ENCODE measurements at regions not wholly inside any gene's neighbourhood (a gene's known extent, or its start where the extent isn't known, plus 50 kb on each side); places are given as distances from the start of the nearest gene placed in this dataset.

- no peak overlapping the region for H3K27ac ChIP-seq (ENCODE audit: insufficient read depth, low read length)
- no peak overlapping the region for H3K56ac ChIP-seq (ENCODE audit: extremely low read depth, insufficient read depth, low read length)
- no peak overlapping the region for H3K9ac ChIP-seq (ENCODE audit: low read depth, low read length)
- H2BK5ac ChIP-seq (ENCODE audit: low read depth, low read length, poor library complexity, severe bottlenecking) = no peak overlapping the region
- H4K91ac ChIP-seq (ENCODE audit: insufficient read depth, low read depth, low read length) = no peak overlapping the region
- dilution Hi-C loops (cut with HindIII; ENCODE audit: low sequenced_read_pairs, unreplicated experiment) = no loop called here
- H2BK120ac ChIP-seq (ENCODE audit: low read depth, low read length) = no peak overlapping the region
- ATAC-seq (ENCODE audit: low read depth) = no peak
- no peaks in the 10 kb centered on the region for H3K79me1 ChIP-seq (ENCODE audit: low read depth in 1 of 2, low read length in 2 of 2)
- H3K18ac ChIP-seq (ENCODE audit: low read depth, low read length) = no peak overlapping the region
- no TSS peak for BruUV-seq (replicated peaks)
- ChIA-PET CTCF (no interaction called here), POLR2A (ENCODE audit: unreplicated experiment) (no interaction called here)
- no peak for DNase-seq
- intact Hi-C loops (cut with micrococcal nuclease) = no loop called here
- H3K27me3 ChIP-seq (ENCODE audit: control insufficient read depth, insufficient read depth, low read length) = no peaks in the 10 kb centered on the region
- WGBS, 2 experiments (ENCODE audit: extremely low coverage in 2 of 2, insufficient read length in 1 of 2) = no CpG with 5 or more reads among the region's 1 CpG
- no peak overlapping the region for H3K23ac ChIP-seq (ENCODE audit: low read depth, low read length)
- TF ChIP-seq CHD1 (IDR thresholded peaks at IDR 0.05; ENCODE audit: low read depth, low read length) (no peak), MAFK (IDR thresholded peaks at IDR 0.05; ENCODE audit: low read depth, low read length) (no peak), RAD21 (IDR thresholded peaks at IDR 0.05; ENCODE audit: low read length) (no peak), MAZ (IDR thresholded peaks at IDR 0.05; ENCODE audit: borderline replicate concordance, low read depth, low read length) (no peak), SMC3 (IDR thresholded peaks at IDR 0.05; ENCODE audit: low read depth, low read length) (no peak), RFX5 (IDR thresholded peaks at IDR 0.05; ENCODE audit: low read depth, low read length) (no peak), ELK1 (IDR thresholded peaks at IDR 0.05; ENCODE audit: borderline replicate concordance, low read depth, low read length) (no peak), CEBPB (IDR thresholded peaks at IDR 0.05; ENCODE audit: low read depth, low read length) (no peak), NFE2L2 (IDR thresholded peaks at IDR 0.05; ENCODE audit: low read depth, low read length) (no peak), MXI1 (IDR thresholded peaks at IDR 0.05; ENCODE audit: borderline replicate concordance, low read depth, low read length) (no peak), POLR2A (IDR thresholded peaks at IDR 0.05; ENCODE audit: low read depth, low read length) (no peak), FOS (IDR thresholded peaks at IDR 0.05; ENCODE audit: low read depth, low read length) (no peak), CTCF (conservative IDR thresholded peaks at IDR 0.05; ENCODE audit: low read depth, low read length) (no peak), BHLHE40 (IDR thresholded peaks at IDR 0.05; ENCODE audit: low read depth, low read length) (no peak), RCOR1 (IDR thresholded peaks at IDR 0.05; ENCODE audit: insufficient replicate concordance, low read length) (no peak)
- TF ChIP-seq, protein P1, sequence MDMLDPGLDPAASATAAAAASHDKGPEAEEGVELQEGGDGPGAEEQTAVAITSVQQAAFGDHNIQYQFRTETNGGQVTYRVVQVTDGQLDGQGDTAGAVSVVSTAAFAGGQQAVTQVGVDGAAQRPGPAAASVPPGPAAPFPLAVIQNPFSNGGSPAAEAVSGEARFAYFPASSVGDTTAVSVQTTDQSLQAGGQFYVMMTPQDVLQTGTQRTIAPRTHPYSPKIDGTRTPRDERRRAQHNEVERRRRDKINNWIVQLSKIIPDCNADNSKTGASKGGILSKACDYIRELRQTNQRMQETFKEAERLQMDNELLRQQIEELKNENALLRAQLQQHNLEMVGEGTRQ (IDR thresholded peaks at IDR 0.05; ENCODE audit: low read depth, low read length) = no peak
- H4K8ac ChIP-seq (ENCODE audit: low read depth in 2 of 2, low read length in 2 of 2) = no peak overlapping the region
- no peak overlapping the region for H3K4me3 ChIP-seq (ENCODE audit: insufficient read depth, low read depth, low read length)
- H3K4me2 ChIP-seq (ENCODE audit: low read depth, low read length) = no peak overlapping the region
- no peak overlapping the region for H2BK15ac ChIP-seq (ENCODE audit: low read depth, low read length)
- H4K5ac ChIP-seq (ENCODE audit: low read depth, low read length) = no peak overlapping the region
- no peak overlapping the region for H2AK5ac ChIP-seq (ENCODE audit: low read depth, low read length)
- no peak overlapping the region for H2AFZ ChIP-seq (replicated peaks; ENCODE audit: low read length, poor library complexity)
- no peaks in the 10 kb centered on the region for H3K4me1 ChIP-seq (ENCODE audit: control insufficient read depth, insufficient read depth, low read length)
- in situ Hi-C loops (cut with MboI; ENCODE audit: low sequenced_read_pairs) = no loop called here
- H3K14ac ChIP-seq (replicated peaks; ENCODE audit: low read depth, low read length) = no peak overlapping the region
- no peak overlapping the region for H3K4ac ChIP-seq (ENCODE audit: low read depth, low read length)
- no peaks in the 10 kb centered on the region for H3K36me3 ChIP-seq (ENCODE audit: control insufficient read depth, insufficient read depth, low read length)
- no peaks in the 10 kb centered on the region for H3K9me1 ChIP-seq (ENCODE audit: insufficient read depth, low read length)
- H2AK9ac ChIP-seq (replicated peaks; ENCODE audit: low read depth, low read length, poor library complexity) = no peak overlapping the region
- H3K9me3 ChIP-seq (ENCODE audit: control insufficient read depth, insufficient read depth, low read length) = no peaks in the 10 kb centered on the region
- no peaks in the 10 kb centered on the region for H4K20me1 ChIP-seq (ENCODE audit: insufficient read depth, low read length)
- no peak overlapping the region for H2BK20ac ChIP-seq (ENCODE audit: low read depth, low read length)
Observed at GRCh38 chr12:84561351-84561750, 351.2 kb downstream of the SLC6A15 start.

All from IMR-90 (cell line).